ENCODE measurements at regions not wholly inside any gene's neighbourhood (a gene's known extent, or its start where the extent isn't known, plus 50 kb on each side); places are given as distances from the start of the nearest gene placed in this dataset.

GRCh38 chr5:133732536-133732935, 120.2 kb upstream of the FSTL4 start:
- TF ChIP-seq CTCF (conservative IDR thresholded peaks at IDR 0.05) (no peak), ZFX (IDR thresholded peaks at IDR 0.05) (no peak)
- H3K27ac ChIP-seq = no peak overlapping the region

- TF ChIP-seq CTCF (conservative IDR thresholded peaks at IDR 0.05) (no peak), ZFX (IDR thresholded peaks at IDR 0.05) (no peak)
Observed at GRCh38 chr5:133731951-133732350, 119.6 kb upstream of the FSTL4 start.

GRCh38 chr5:133730866-133731265, 118.5 kb upstream of the FSTL4 start:
- H3K27ac ChIP-seq = no peak overlapping the region
- TF ChIP-seq ZFX (IDR thresholded peaks at IDR 0.05) (no peak), CTCF (conservative IDR thresholded peaks at IDR 0.05) (no peak)

More at GRCh38 chr5:133731951-133732350, 119.6 kb upstream of the FSTL4 start:
- no peak overlapping the region for H3K27ac ChIP-seq

GRCh38 chr5:133730346-133730745, 118.0 kb upstream of the FSTL4 start:
- H3K27ac ChIP-seq = no peak overlapping the region
- TF ChIP-seq ZFX (IDR thresholded peaks at IDR 0.05) (no peak), CTCF (conservative IDR thresholded peaks at IDR 0.05) (no peak)

- no peak overlapping the region for H3K27ac ChIP-seq
- TF ChIP-seq ZFX (IDR thresholded peaks at IDR 0.05) (no peak), CTCF (conservative IDR thresholded peaks at IDR 0.05) (no peak)
Observed at GRCh38 chr5:133729800-133730199, 117.5 kb upstream of the FSTL4 start.

- TF ChIP-seq CTCF (conservative IDR thresholded peaks at IDR 0.05) = no peak
- no peak for TF ChIP-seq ZFX (IDR thresholded peaks at IDR 0.05)
- no peak overlapping the region for H3K27ac ChIP-seq
Observed at GRCh38 chr5:133728475-133728874, 116.1 kb upstream of the FSTL4 start.

- no peak overlapping the region for H3K27ac ChIP-seq
- no peak for TF ChIP-seq CTCF (conservative IDR thresholded peaks at IDR 0.05)
- TF ChIP-seq ZFX (IDR thresholded peaks at IDR 0.05) = no peak
Observed at GRCh38 chr5:133727636-133728035, 115.3 kb upstream of the FSTL4 start.
